ENCODE measurements at regions not wholly inside any gene's neighbourhood (a gene's known extent, or its start where the extent isn't known, plus 50 kb on each side); places are given as distances from the start of the nearest gene placed in this dataset.

DNA sequence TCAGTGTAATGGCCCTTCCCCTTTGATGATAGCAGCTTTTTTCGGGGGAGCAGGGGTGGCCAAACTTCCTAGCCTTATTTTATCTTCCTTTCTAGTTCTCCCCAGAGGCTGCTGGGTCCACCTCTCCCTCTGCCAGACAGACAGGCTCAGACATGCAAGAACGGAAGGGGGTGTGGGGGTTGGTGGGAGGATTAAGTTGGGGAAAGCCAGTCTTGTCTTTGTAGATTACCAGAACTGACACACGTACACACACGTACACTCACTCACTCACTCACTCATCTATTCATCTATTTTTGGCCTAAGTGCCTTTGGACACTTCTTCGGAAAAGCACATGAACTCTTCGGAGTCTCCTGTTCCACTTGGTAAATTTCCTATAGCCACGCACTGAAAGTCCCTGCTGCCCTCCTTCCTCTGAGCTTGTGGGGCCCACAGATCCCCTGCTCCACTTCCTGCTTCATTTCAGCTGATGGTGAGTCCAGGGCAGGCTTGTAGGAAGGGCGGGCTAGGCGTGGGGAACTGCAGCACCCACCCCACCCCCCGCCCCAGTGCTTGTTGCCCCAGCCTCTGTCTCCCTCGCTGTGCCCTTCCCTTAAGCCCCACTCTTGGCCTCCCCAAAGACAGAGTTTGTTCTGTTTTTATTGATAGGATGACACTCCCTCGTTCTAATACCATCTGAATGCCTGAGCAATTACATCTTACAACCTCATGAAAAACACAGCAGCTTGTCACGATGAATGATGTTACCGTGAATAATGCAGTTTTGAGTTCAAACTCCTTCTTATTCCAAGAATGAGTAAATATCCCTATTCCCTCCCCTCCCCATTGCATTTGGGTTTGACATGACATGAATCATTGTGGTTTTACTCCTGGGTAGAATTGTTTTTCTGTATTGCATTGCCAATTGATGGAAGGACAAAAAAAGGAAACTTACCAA lies 60.7 kb upstream of the ATP5PO start (continued):
- TF ChIP-seq, protein P1, sequence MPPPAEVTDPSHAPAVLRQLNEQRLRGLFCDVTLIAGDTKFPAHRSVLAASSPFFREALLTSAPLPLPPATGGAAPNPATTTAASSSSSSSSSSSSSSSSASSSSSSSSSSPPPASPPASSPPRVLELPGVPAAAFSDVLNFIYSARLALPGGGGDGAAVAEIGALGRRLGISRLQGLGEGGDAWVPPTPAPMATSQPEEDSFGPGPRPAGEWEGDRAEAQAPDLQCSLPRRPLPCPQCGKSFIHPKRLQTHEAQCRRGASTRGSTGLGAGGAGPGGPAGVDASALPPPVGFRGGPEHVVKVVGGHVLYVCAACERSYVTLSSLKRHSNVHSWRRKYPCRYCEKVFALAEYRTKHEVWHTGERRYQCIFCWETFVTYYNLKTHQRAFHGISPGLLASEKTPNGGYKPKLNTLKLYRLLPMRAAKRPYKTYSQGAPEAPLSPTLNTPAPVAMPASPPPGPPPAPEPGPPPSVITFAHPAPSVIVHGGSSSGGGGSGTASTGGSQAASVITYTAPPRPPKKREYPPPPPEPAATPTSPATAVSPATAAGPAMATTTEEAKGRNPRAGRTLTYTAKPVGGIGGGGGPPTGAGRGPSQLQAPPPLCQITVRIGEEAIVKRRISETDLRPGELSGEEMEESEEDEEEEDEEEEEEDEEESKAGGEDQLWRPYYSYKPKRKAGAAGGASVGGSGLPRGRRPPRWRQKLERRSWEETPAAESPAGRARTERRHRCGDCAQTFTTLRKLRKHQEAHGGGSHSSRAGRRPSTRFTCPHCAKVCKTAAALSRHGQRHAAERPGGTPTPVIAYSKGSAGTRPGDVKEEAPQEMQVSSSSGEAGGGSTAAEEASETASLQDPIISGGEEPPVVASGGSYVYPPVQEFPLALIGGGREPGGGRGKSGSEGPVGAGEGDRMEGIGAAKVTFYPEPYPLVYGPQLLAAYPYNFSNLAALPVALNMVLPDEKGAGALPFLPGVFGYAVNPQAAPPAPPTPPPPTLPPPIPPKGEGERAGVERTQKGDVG (CRISPR knock-in tag; IDR thresholded peaks at IDR 0.05), result no peak
- TF ChIP-seq PRDM15 (CRISPR knock-in tag; IDR thresholded peaks at IDR 0.05) (no peak), IRF4 (IDR thresholded peaks at IDR 0.05; ENCODE audit: low read depth, low read length) (peak; percentile 5; the same call in 1 of the 2 replicates), POLR2A (IDR thresholded peaks at IDR 0.05; ENCODE audit: low read depth, low read length) (peak; percentile 57), NFYA (IDR thresholded peaks at IDR 0.05; ENCODE audit: borderline replicate concordance, low read depth, low read length) (no peak), BMI1 (IDR thresholded peaks at IDR 0.05; ENCODE audit: borderline replicate concordance) (no peak; the same call in 1 of the 2 replicates), RAD21 (IDR thresholded peaks at IDR 0.05; ENCODE audit: insufficient read depth, low read depth, low read length) (no peak), PBX3 (IDR thresholded peaks at IDR 0.05; ENCODE audit: insufficient replicate concordance, low read depth, low read length) (peak; percentile 16), NFIC (IDR thresholded peaks at IDR 0.05; ENCODE audit: low read depth, low read length) (peak; percentile 67), LARP7 (IDR thresholded peaks at IDR 0.05) (no peak), MXI1 (IDR thresholded peaks at IDR 0.05; ENCODE audit: low read depth, low read length) (peak; percentile 49)
- TF ChIP-seq, protein P2, sequence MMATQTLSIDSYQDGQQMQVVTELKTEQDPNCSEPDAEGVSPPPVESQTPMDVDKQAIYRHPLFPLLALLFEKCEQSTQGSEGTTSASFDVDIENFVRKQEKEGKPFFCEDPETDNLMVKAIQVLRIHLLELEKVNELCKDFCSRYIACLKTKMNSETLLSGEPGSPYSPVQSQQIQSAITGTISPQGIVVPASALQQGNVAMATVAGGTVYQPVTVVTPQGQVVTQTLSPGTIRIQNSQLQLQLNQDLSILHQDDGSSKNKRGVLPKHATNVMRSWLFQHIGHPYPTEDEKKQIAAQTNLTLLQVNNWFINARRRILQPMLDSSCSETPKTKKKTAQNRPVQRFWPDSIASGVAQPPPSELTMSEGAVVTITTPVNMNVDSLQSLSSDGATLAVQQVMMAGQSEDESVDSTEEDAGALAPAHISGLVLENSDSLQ (IDR thresholded peaks at IDR 0.05), result peak; percentile 19; the same call in 1 of the 2 replicates
- TF ChIP-seq, protein P3, sequence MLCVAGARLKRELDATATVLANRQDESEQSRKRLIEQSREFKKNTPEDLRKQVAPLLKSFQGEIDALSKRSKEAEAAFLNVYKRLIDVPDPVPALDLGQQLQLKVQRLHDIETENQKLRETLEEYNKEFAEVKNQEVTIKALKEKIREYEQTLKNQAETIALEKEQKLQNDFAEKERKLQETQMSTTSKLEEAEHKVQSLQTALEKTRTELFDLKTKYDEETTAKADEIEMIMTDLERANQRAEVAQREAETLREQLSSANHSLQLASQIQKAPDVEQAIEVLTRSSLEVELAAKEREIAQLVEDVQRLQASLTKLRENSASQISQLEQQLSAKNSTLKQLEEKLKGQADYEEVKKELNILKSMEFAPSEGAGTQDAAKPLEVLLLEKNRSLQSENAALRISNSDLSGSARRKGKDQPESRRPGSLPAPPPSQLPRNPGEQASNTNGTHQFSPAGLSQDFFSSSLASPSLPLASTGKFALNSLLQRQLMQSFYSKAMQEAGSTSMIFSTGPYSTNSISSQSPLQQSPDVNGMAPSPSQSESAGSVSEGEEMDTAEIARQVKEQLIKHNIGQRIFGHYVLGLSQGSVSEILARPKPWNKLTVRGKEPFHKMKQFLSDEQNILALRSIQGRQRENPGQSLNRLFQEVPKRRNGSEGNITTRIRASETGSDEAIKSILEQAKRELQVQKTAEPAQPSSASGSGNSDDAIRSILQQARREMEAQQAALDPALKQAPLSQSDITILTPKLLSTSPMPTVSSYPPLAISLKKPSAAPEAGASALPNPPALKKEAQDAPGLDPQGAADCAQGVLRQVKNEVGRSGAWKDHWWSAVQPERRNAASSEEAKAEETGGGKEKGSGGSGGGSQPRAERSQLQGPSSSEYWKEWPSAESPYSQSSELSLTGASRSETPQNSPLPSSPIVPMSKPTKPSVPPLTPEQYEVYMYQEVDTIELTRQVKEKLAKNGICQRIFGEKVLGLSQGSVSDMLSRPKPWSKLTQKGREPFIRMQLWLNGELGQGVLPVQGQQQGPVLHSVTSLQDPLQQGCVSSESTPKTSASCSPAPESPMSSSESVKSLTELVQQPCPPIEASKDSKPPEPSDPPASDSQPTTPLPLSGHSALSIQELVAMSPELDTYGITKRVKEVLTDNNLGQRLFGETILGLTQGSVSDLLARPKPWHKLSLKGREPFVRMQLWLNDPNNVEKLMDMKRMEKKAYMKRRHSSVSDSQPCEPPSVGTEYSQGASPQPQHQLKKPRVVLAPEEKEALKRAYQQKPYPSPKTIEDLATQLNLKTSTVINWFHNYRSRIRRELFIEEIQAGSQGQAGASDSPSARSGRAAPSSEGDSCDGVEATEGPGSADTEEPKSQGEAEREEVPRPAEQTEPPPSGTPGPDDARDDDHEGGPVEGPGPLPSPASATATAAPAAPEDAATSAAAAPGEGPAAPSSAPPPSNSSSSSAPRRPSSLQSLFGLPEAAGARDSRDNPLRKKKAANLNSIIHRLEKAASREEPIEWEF (IDR thresholded peaks at IDR 0.05; ENCODE audit: insufficient replicate concordance, low read depth, low read length), result peak; percentile 42

All from GM12878 (cell line).